ENCODE measurements at regions not wholly inside any gene's neighbourhood (a gene's known extent, or its start where the extent isn't known, plus 50 kb on each side); places are given as distances from the start of the nearest gene placed in this dataset.
"Not testable (repeated sequence)": the region's sequence is repeated elsewhere in the genome, so short reads cannot be mapped to it uniquely, and the experiment has no call there.

- no peaks in the 10 kb centered on the region for H3K9me3 Mint-ChIP-seq
- peaks cover 6% of the 10 kb centered on the region for H3K27me3 Mint-ChIP-seq
- no peaks in the 10 kb centered on the region for H3K4me1 Mint-ChIP-seq
- H3K4me3 Mint-ChIP-seq, result no peak overlapping the region
- H3K36me3 Mint-ChIP-seq (ENCODE audit: insufficient read depth), result no peaks in the 10 kb centered on the region
- ATAC-seq (replicated peaks; ENCODE audit: extremely low read depth, poor library complexity, severe bottlenecking), result no peak
- no peak for DNase-seq (ENCODE audit: low spot score in 2 of 2)
- no peak overlapping the region for H3K27ac Mint-ChIP-seq (ENCODE audit: low read depth)
These were observed 117.6 kb downstream of the LEPR start for GRCh38 chr1:65538086-65538485.

GRCh38 chr1:65538664-65539063 lies 118.2 kb downstream of the LEPR start:
- ATAC-seq (replicated peaks; ENCODE audit: extremely low read depth, poor library complexity, severe bottlenecking) (no peak), DNase-seq (ENCODE audit: low spot score in 2 of 2) (no peak)
- no peak overlapping the region for H3K27ac Mint-ChIP-seq (ENCODE audit: low read depth)
- no peaks in the 10 kb centered on the region for H3K4me1 Mint-ChIP-seq
- no peaks in the 10 kb centered on the region for H3K9me3 Mint-ChIP-seq
- no peak overlapping the region for H3K4me3 Mint-ChIP-seq
- H3K27me3 Mint-ChIP-seq, result peaks cover 6% of the 10 kb centered on the region
- no peaks in the 10 kb centered on the region for H3K36me3 Mint-ChIP-seq (ENCODE audit: insufficient read depth)

- ATAC-seq (replicated peaks; ENCODE audit: extremely low read depth, poor library complexity, severe bottlenecking) (no peak), DNase-seq (ENCODE audit: low spot score in 2 of 2) (no peak)
- H3K27ac Mint-ChIP-seq (ENCODE audit: low read depth), result no peak overlapping the region
- no peaks in the 10 kb centered on the region for H3K4me1 Mint-ChIP-seq
- H3K9me3 Mint-ChIP-seq, result no peaks in the 10 kb centered on the region
- H3K27me3 Mint-ChIP-seq, result no peaks in the 10 kb centered on the region
- no peaks in the 10 kb centered on the region for H3K36me3 Mint-ChIP-seq (ENCODE audit: insufficient read depth)
- H3K4me3 Mint-ChIP-seq, result no peak overlapping the region
These were observed 119.0 kb downstream of the LEPR start for GRCh38 chr1:65539266-65540131.

GRCh38 chr1:65541161-65541560 lies 120.7 kb downstream of the LEPR start:
- Mint-ChIP-seq H3K4me1 (no peaks in the 10 kb centered on the region), H3K27me3 (no peaks in the 10 kb centered on the region), H3K27ac (ENCODE audit: low read depth) (no peak overlapping the region), H3K9me3 (no peaks in the 10 kb centered on the region), H3K4me3 (no peak overlapping the region), H3K36me3 (ENCODE audit: insufficient read depth) (no peaks in the 10 kb centered on the region)
- DNase-seq (ENCODE audit: low spot score in 2 of 2) (no peak), ATAC-seq (replicated peaks; ENCODE audit: extremely low read depth, poor library complexity, severe bottlenecking) (no peak)

- no peak for DNase-seq (ENCODE audit: low spot score in 2 of 2)
- no peaks in the 10 kb centered on the region for H3K9me3 Mint-ChIP-seq
- H3K4me3 Mint-ChIP-seq, result no peak overlapping the region
- H3K4me1 Mint-ChIP-seq, result no peaks in the 10 kb centered on the region
- H3K27me3 Mint-ChIP-seq, result no peaks in the 10 kb centered on the region
- no peaks in the 10 kb centered on the region for H3K36me3 Mint-ChIP-seq (ENCODE audit: insufficient read depth)
- no peak for ATAC-seq (replicated peaks; ENCODE audit: extremely low read depth, poor library complexity, severe bottlenecking)
- no peak overlapping the region for H3K27ac Mint-ChIP-seq (ENCODE audit: low read depth)
These were observed 121.4 kb downstream of the LEPR start for GRCh38 chr1:65541865-65542264.

- H3K9me3 Mint-ChIP-seq, result not testable (repeated sequence)
These were observed 122.1 kb downstream of the LEPR start for GRCh38 chr1:65542592-65542991.

GRCh38 chr1:65550306-65551010 lies 130.0 kb downstream of the LEPR start:
- not testable (repeated sequence) for ATAC-seq (replicated peaks; ENCODE audit: extremely low read depth, poor library complexity, severe bottlenecking); H3K4me1 Mint-ChIP-seq; H3K36me3 Mint-ChIP-seq (ENCODE audit: insufficient read depth); H3K27ac Mint-ChIP-seq (ENCODE audit: low read depth); DNase-seq (ENCODE audit: low spot score in 2 of 2); H3K27me3 Mint-ChIP-seq; H3K4me3 Mint-ChIP-seq
- peaks cover 29% of the 10 kb centered on the region for H3K9me3 Mint-ChIP-seq

More at GRCh38 chr1:65542592-65542991, 122.1 kb downstream of the LEPR start:
- H3K4me1 Mint-ChIP-seq; DNase-seq (ENCODE audit: low spot score in 2 of 2); ATAC-seq (replicated peaks; ENCODE audit: extremely low read depth, poor library complexity, severe bottlenecking); H3K36me3 Mint-ChIP-seq (ENCODE audit: insufficient read depth); H3K27me3 Mint-ChIP-seq; H3K27ac Mint-ChIP-seq (ENCODE audit: low read depth); H3K4me3 Mint-ChIP-seq: not testable (repeated sequence)

- H3K9me3 Mint-ChIP-seq, result peaks cover 29% of the 10 kb centered on the region
- not testable (repeated sequence) for ATAC-seq (replicated peaks; ENCODE audit: extremely low read depth, poor library complexity, severe bottlenecking); H3K4me1 Mint-ChIP-seq; H3K27ac Mint-ChIP-seq (ENCODE audit: low read depth); H3K36me3 Mint-ChIP-seq (ENCODE audit: insufficient read depth); H3K27me3 Mint-ChIP-seq; H3K4me3 Mint-ChIP-seq; DNase-seq (ENCODE audit: low spot score in 2 of 2)
These were observed 132.0 kb downstream of the LEPR start for GRCh38 chr1:65552484-65552883.

- ATAC-seq (replicated peaks; ENCODE audit: extremely low read depth, poor library complexity, severe bottlenecking); H3K4me1 Mint-ChIP-seq; H3K27ac Mint-ChIP-seq (ENCODE audit: low read depth); H3K27me3 Mint-ChIP-seq; H3K4me3 Mint-ChIP-seq; H3K36me3 Mint-ChIP-seq (ENCODE audit: insufficient read depth); DNase-seq (ENCODE audit: low spot score in 2 of 2): not testable (repeated sequence)
- H3K9me3 Mint-ChIP-seq, result peaks cover 29% of the 10 kb centered on the region
These were observed 133.8 kb downstream of the LEPR start for GRCh38 chr1:65554086-65554764.

GRCh38 chr1:65554829-65555228 lies 134.4 kb downstream of the LEPR start:
- peaks cover 29% of the 10 kb centered on the region for H3K9me3 Mint-ChIP-seq
- peaks cover 10% of the 10 kb centered on the region for H3K27me3 Mint-ChIP-seq
- H3K36me3 Mint-ChIP-seq (ENCODE audit: insufficient read depth), result no peaks in the 10 kb centered on the region
- no peaks in the 10 kb centered on the region for H3K4me1 Mint-ChIP-seq
- DNase-seq (ENCODE audit: low spot score in 2 of 2), result no peak
- no peak for ATAC-seq (replicated peaks; ENCODE audit: extremely low read depth, poor library complexity, severe bottlenecking)
- no peak overlapping the region for H3K4me3 Mint-ChIP-seq
- no peak overlapping the region for H3K27ac Mint-ChIP-seq (ENCODE audit: low read depth)

- DNase-seq (ENCODE audit: low spot score in 2 of 2) (no peak), ATAC-seq (replicated peaks; ENCODE audit: extremely low read depth, poor library complexity, severe bottlenecking) (no peak)
- Mint-ChIP-seq H3K27ac (ENCODE audit: low read depth) (no peak overlapping the region), H3K9me3 (peaks cover 5% of the 10 kb centered on the region), H3K27me3 (no peaks in the 10 kb centered on the region), H3K4me3 (no peak overlapping the region), H3K4me1 (no peaks in the 10 kb centered on the region), H3K36me3 (ENCODE audit: insufficient read depth) (no peaks in the 10 kb centered on the region)
These were observed 137.7 kb downstream of the LEPR start for GRCh38 chr1:65558215-65558614.

- H3K27me3 Mint-ChIP-seq, result no peaks in the 10 kb centered on the region
- no peak for DNase-seq (ENCODE audit: low spot score in 2 of 2)
- no peaks in the 10 kb centered on the region for H3K4me1 Mint-ChIP-seq
- H3K36me3 Mint-ChIP-seq (ENCODE audit: insufficient read depth), result no peaks in the 10 kb centered on the region
- no peaks in the 10 kb centered on the region for H3K9me3 Mint-ChIP-seq
- H3K27ac Mint-ChIP-seq (ENCODE audit: low read depth), result no peak overlapping the region
- H3K4me3 Mint-ChIP-seq, result no peak overlapping the region
- no peak for ATAC-seq (replicated peaks; ENCODE audit: extremely low read depth, poor library complexity, severe bottlenecking)
These were observed 144.0 kb downstream of the LEPR start for GRCh38 chr1:65564493-65564892.
